Neural progenitor cell (in vitro differentiated cells): ENCODE measurements at regions not wholly inside any gene's neighbourhood (a gene's known extent, or its start where the extent isn't known, plus 50 kb on each side); places are given as distances from the start of the nearest gene placed in this dataset.

ENCODE experiments used
- DNase-seq: peaks from one replicate; pipeline ENCODE4 v3.0.0-alpha.2; 2016; ENCODE audit warnings: low spot score
- H2AFZ ChIP-seq: fragments of 200-600 bp; sonication (generic); replicated peaks from 2 replicates; pipeline ENCODE4 v1.6.1; 2016; ENCODE audit warnings: antibody characterized with exemption
- H3F3A ChIP-seq: fragments of 200-600 bp; sonication (generic); 2 replicates; pipeline ENCODE4 v1.6.1; 2016; ENCODE audit warnings: antibody characterized with exemption, low read depth
- H3K27ac ChIP-seq: fragments of 200-600 bp; sonication (generic); 2 replicates; pipeline ENCODE4 v1.5.1; 2016; ENCODE audit warnings: mild to moderate bottlenecking
- H3K27me3 ChIP-seq: fragments of 200-600 bp; sonication (generic); 2 replicates; pipeline ENCODE4 v1.6.1; 2016; ENCODE audit warnings: mild to moderate bottlenecking, moderate library complexity
- H3K36me3 ChIP-seq: fragments of 200-600 bp; sonication (generic); 2 replicates; pipeline ENCODE4 v1.5.1; 2016
- H3K4me1 ChIP-seq: fragments of 200-600 bp; sonication (generic); 2 replicates; pipeline ENCODE4 v1.6.1; 2016; ENCODE audit warnings: mixed run types
- H3K4me2 ChIP-seq: fragments of 200-600 bp; sonication (generic); 2 replicates; pipeline ENCODE4 v1.6.1; 2016
- H3K4me3 ChIP-seq: fragments of 200-600 bp; sonication (generic); 2 replicates; pipeline ENCODE4 v1.5.1; 2016
- H3K79me2 ChIP-seq: fragments of 200-600 bp; sonication (generic); 2 replicates; pipeline ENCODE4 v1.6.1; 2016; ENCODE audit warnings: low read depth
- H3K9ac ChIP-seq: fragments of 200-600 bp; sonication (generic); 2 replicates; pipeline ENCODE4 v1.6.1; 2016
- H3K9me3 ChIP-seq: fragments of 200-600 bp; sonication (generic); 2 replicates; pipeline ENCODE4 v1.5.1; 2016; ENCODE audit warnings: low read depth
- H4K20me1 ChIP-seq: fragments of 200-600 bp; sonication (generic); 2 replicates; pipeline ENCODE4 v1.6.1; 2016; ENCODE audit warnings: low read depth
- H3K27ac Mint-ChIP-seq: 3 replicates; pipeline ENCODE4 v1.8.0; 2021; ENCODE audit warnings: mixed read lengths
- H3K27me3 Mint-ChIP-seq: 2 replicates; pipeline ENCODE4 v1.8.0; 2022; ENCODE audit warnings: low read depth, mild to moderate bottlenecking, inconsistent platforms, moderate library complexity, mixed read lengths; ENCODE audit not compliant: insufficient read depth
- H3K36me3 Mint-ChIP-seq: 3 replicates; pipeline ENCODE4 v1.8.0; 2021; ENCODE audit warnings: mixed read lengths
- H3K4me1 Mint-ChIP-seq: 3 replicates; pipeline ENCODE4 v1.8.0; 2021; ENCODE audit warnings: mixed read lengths
- H3K4me3 Mint-ChIP-seq: 3 replicates; pipeline ENCODE4 v1.8.0; 2021; ENCODE audit warnings: mild to moderate bottlenecking, moderate library complexity, mixed read lengths
- H3K9me3 Mint-ChIP-seq: 3 replicates; pipeline ENCODE4 v1.8.0; 2020; ENCODE audit warnings: mixed read lengths
- EZH2 ChIP-seq: fragments of 200-600 bp; sonication (generic); IDR thresholded peaks from 2 replicates; pipeline ENCODE4 v1.6.1; 2017; ENCODE audit warnings: antibody characterized with exemption, mild to moderate bottlenecking, moderate library complexity
- EZH2phosphoT487 ChIP-seq: fragments of 200-600 bp; sonication (generic); IDR thresholded peaks from 2 replicates; pipeline ENCODE4 v1.6.1; 2017; ENCODE audit warnings: antibody characterized with exemption
- TF ChIP-seq, protein P1 (sequence below): fragments of 200-600 bp; sonication (generic); IDR thresholded peaks from 2 replicates; pipeline ENCODE4 v1.5.1; 2017; ENCODE audit warnings: antibody characterized with exemption, mild to moderate bottlenecking

DNA sequence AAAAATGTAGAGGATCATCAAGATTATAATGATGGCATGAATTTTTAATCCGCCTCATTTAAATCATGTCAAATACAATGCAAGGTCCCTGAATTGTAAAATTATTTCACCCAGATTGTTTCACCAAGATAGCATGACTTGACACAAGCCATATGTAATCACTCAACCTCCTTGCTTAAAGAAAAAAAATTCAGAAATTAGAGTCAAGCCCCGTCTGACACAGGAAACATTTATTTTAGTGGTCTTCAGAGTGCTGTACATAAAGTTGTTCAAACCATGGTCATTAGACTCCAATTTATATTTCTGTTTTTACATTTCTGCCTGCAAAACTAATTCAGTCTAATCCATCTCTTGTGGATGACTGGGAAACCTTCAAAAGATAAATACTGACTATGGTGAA lies 200.2 kb downstream of the CBLN4 start:
- Histone ChIP-seq H3K79me2 (no peaks in the 10 kb centered on the region), H3F3A (no peaks in the 10 kb centered on the region), H3K36me3 (no peaks in the 10 kb centered on the region), H4K20me1 (no peaks in the 10 kb centered on the region), H3K27me3 (no peaks in the 10 kb centered on the region), H3K4me3 (no peak overlapping the region), H3K4me2 (no peak overlapping the region), H2AFZ (no peak overlapping the region), H3K4me1 (no peaks in the 10 kb centered on the region), H3K9me3 (peaks cover 9% of the 10 kb centered on the region), H3K9ac (no peak overlapping the region), H3K27ac (no peak overlapping the region)
- H3K27ac Mint-ChIP-seq, result no peak overlapping the region
- no peaks in the 10 kb centered on the region for H3K36me3 Mint-ChIP-seq
- H3K4me1 Mint-ChIP-seq, result no peaks in the 10 kb centered on the region
- H3K4me3 Mint-ChIP-seq, result no peak overlapping the region
- H3K9me3 Mint-ChIP-seq, result no peaks in the 10 kb centered on the region
- H3K27me3 Mint-ChIP-seq, result no peaks in the 10 kb centered on the region
- TF ChIP-seq EZH2, result no peak
- no peak for DNase-seq

DNA sequence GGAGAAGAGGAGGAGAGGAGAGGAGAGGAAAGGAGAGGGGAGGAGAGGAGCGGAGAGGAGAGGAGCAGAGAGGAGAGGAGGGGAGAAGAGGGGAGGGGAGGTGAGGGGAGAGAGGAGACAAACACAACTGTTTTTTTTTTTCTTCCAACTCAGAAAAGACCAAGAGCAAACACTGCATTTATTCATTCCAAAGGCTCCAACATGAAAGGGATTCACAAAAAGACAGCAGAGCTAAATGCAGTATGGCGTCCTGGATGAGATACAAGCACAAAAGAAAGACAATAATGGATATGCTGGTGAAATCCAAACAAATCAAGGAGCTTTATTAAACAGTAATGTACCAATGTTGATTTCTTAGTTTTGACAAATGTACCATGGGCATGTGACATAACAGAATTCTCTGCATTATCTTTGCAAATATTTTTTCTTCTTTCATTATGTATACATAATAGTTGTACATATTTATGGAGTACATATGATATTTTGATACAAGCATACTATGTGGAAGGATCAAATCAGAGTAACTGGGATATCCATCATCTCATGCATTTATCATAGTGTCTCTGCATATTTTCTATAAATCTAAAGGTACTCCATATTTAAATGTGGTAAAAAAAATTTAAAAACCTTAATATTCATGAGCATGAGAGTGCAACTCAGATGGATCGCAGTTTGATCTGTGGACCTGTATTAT lies 204.6 kb downstream of the CBLN4 start:
- Histone ChIP-seq H3K36me3 (no peaks in the 10 kb centered on the region), H3K4me2 (no peak overlapping the region), H3K27me3 (no peaks in the 10 kb centered on the region), H4K20me1 (no peaks in the 10 kb centered on the region), H3K9ac (no peak overlapping the region), H3K27ac (no peak overlapping the region), H3K4me3 (no peak overlapping the region), H3F3A (no peaks in the 10 kb centered on the region), H3K9me3 (peaks cover 15% of the 10 kb centered on the region), H3K79me2 (no peaks in the 10 kb centered on the region), H2AFZ (no peak overlapping the region), H3K4me1 (no peaks in the 10 kb centered on the region)
- no peak for TF ChIP-seq EZH2
- no peaks in the 10 kb centered on the region for H3K36me3 Mint-ChIP-seq
- DNase-seq, result no peak
- no peaks in the 10 kb centered on the region for H3K27me3 Mint-ChIP-seq
- H3K27ac Mint-ChIP-seq, result no peak overlapping the region
- H3K4me3 Mint-ChIP-seq, result no peak overlapping the region
- H3K4me1 Mint-ChIP-seq, result no peaks in the 10 kb centered on the region
- no peaks in the 10 kb centered on the region for H3K9me3 Mint-ChIP-seq

DNA sequence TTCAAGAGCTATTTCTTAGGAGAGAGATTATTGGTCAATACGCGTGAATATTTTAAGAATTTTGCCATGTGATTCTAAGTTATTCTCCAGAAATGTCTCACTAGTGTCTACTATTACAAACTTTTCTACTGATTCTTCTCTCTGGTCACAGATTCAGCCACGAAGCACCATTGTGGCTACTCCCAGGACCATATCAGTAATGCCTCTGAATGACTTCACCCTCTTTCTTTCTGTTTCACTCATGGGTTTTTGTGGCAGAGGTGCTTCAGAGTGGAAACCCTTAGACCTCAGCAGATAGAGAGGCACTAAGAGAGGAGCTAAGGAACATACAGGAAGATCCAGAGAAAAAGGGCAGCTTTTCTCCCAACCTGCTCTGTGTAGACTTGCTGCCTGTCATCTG lies 211.3 kb downstream of the CBLN4 start:
- Histone ChIP-seq H3K9ac (no peak overlapping the region), H2AFZ (no peak overlapping the region), H3K4me3 (no peak overlapping the region), H3K4me2 (no peak overlapping the region), H3K9me3 (peaks cover 13% of the 10 kb centered on the region), H3K36me3 (no peaks in the 10 kb centered on the region), H4K20me1 (no peaks in the 10 kb centered on the region), H3K27me3 (no peaks in the 10 kb centered on the region), H3F3A (no peaks in the 10 kb centered on the region), H3K79me2 (no peaks in the 10 kb centered on the region), H3K4me1 (no peaks in the 10 kb centered on the region), H3K27ac (no peak overlapping the region)
- Mint-ChIP-seq H3K4me3 (no peak overlapping the region), H3K4me1 (no peaks in the 10 kb centered on the region), H3K27ac (no peak overlapping the region), H3K27me3 (no peaks in the 10 kb centered on the region), H3K36me3 (no peaks in the 10 kb centered on the region), H3K9me3 (no peaks in the 10 kb centered on the region)
- TF ChIP-seq, protein P1, sequence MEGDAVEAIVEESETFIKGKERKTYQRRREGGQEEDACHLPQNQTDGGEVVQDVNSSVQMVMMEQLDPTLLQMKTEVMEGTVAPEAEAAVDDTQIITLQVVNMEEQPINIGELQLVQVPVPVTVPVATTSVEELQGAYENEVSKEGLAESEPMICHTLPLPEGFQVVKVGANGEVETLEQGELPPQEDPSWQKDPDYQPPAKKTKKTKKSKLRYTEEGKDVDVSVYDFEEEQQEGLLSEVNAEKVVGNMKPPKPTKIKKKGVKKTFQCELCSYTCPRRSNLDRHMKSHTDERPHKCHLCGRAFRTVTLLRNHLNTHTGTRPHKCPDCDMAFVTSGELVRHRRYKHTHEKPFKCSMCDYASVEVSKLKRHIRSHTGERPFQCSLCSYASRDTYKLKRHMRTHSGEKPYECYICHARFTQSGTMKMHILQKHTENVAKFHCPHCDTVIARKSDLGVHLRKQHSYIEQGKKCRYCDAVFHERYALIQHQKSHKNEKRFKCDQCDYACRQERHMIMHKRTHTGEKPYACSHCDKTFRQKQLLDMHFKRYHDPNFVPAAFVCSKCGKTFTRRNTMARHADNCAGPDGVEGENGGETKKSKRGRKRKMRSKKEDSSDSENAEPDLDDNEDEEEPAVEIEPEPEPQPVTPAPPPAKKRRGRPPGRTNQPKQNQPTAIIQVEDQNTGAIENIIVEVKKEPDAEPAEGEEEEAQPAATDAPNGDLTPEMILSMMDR, result no peak
- TF ChIP-seq EZH2 (no peak), EZH2phosphoT487 (no peak)
- no peak for DNase-seq

DNA sequence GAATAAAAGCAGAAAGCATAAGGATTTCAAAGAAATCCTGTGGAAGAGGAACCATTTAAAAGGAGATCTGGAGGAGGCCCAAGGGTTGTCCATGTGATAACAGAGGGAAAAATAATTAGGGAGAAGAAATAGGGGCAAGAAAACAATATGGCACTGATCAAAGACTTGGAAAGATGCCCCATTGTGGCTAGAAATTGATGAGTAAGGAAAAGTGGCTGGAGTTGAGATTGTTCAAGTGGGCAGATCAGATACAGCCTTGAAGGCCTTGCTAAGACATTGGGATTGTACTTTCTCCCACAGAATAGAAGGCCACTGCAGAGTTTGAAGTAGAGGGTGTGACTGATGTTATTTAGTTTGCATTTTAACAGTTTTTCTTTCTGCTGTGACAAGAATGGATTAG lies 213.3 kb downstream of the CBLN4 start:
- no peaks in the 10 kb centered on the region for H3K9me3 Mint-ChIP-seq

More for the DNA sequence above, 213.3 kb downstream of the CBLN4 start:
- Histone ChIP-seq H4K20me1 (no peaks in the 10 kb centered on the region), H2AFZ (no peak overlapping the region), H3F3A (no peaks in the 10 kb centered on the region), H3K4me2 (no peak overlapping the region), H3K9ac (no peak overlapping the region), H3K27ac (no peak overlapping the region), H3K79me2 (no peaks in the 10 kb centered on the region), H3K9me3 (peaks cover 13% of the 10 kb centered on the region), H3K36me3 (no peaks in the 10 kb centered on the region), H3K4me3 (no peak overlapping the region), H3K27me3 (no peaks in the 10 kb centered on the region), H3K4me1 (no peaks in the 10 kb centered on the region)
- no peak for TF ChIP-seq EZH2phosphoT487
- no peak for TF ChIP-seq EZH2
- TF ChIP-seq, protein P1, result no peak
- no peaks in the 10 kb centered on the region for H3K27me3 Mint-ChIP-seq
- no peaks in the 10 kb centered on the region for H3K36me3 Mint-ChIP-seq
- H3K4me1 Mint-ChIP-seq, result no peaks in the 10 kb centered on the region
- no peak overlapping the region for H3K4me3 Mint-ChIP-seq
- no peak for DNase-seq
- no peak overlapping the region for H3K27ac Mint-ChIP-seq
